Epithelial cell of esophagus (primary cell): ENCODE measurements at regions not wholly inside any gene's neighbourhood (a gene's known extent, or its start where the extent isn't known, plus 50 kb on each side); places are given as distances from the start of the nearest gene placed in this dataset.

Experiments used
- DNase-seq: peaks from one replicate; pipeline ENCODE4 v3.0.0; 2010; ENCODE audit warnings: low read depth
- H3K4me3 ChIP-seq: 2 replicates; pipeline ENCODE4 v1.5.1; 2011; ENCODE audit warnings: mild to moderate bottlenecking, low read length, control low read depth
- CTCF ChIP-seq: IDR thresholded peaks from 2 replicates; pipeline ENCODE4 v1.5.1; 2011; ENCODE audit warnings: low read depth, mild to moderate bottlenecking, low read length, control low read depth, inconsistent platforms; ENCODE audit not compliant: insufficient read depth; ENCODE audit errors: missing control alignments

- H3K4me3 ChIP-seq: no peak overlapping the region
- TF ChIP-seq CTCF: no peak
- no peak for DNase-seq
These were observed 79.4 kb upstream of the IFNE start for GRCh38 chr9:21561502-21561901.

DNA sequence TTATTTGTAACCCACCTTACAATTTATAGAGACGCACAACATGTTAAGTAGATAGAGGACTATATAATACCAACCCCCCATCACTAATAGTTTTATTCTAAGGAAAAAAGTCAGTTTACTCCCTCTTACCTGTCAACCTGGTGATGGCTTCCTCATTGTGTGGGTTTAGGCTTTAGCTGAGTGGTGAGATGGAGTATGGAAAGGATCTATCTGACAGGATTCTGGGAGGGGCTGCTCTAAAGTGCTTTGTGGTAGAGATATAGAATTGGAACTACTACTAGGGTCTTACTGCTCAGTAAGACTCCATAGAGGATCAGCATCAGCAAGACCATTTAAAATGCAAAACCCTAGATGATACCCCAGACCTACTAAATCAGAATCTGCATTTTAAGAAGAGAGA lies 82.1 kb upstream of the IFNE start:
- TF ChIP-seq CTCF: no peak
- DNase-seq: no peak
- peak overlapping the region; percentile 16 for H3K4me3 ChIP-seq

- DNase-seq: peak; percentile 81
- TF ChIP-seq CTCF: no peak
- H3K4me3 ChIP-seq: no peak overlapping the region
These were observed 83.0 kb upstream of the IFNE start for GRCh38 chr9:21565155-21565554.

DNA sequence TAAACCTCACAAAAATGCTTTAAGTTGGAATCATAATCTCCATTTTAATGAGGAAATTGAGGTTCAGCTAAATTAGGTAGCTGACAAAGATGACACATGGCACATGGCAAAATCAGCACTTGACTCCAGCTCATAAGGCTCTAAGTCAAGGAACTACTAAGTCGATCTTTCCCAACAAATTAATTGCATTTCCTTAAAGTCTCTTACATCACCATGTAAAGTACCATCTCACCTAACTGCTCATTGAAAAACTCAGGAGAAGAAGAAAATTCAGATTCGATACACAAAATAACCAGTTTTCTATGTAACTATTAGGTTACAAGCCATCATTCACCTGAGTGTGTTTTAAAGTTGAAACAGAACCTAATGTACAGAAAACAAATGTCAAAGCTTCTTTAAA lies 85.8 kb upstream of the IFNE start:
- DNase-seq: no peak
- no peak overlapping the region for H3K4me3 ChIP-seq
- no peak for TF ChIP-seq CTCF

GRCh38 chr9:21568484-21568883 lies 86.4 kb upstream of the IFNE start:
- TF ChIP-seq CTCF: no peak
- DNase-seq: no peak
- no peak overlapping the region for H3K4me3 ChIP-seq

DNA sequence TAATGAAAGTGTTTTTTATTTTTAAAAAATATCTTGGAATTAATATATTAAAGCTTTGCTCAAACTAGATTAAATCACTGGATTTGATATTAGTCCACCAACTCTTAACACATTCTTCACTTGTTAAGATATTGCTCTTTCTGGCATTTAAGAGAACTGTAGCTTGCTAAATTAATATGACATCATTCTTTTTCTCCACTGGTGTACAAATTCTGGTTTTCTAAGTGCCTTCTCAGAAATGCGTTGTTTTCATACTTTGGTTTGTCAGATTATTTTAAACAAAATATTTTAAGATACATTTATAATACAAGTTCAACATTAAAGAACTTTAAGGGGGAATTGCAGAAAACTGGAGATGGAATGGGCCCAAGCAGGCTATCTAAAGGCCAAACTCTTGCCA lies 87.6 kb upstream of the IFNE start:
- H3K4me3 ChIP-seq: no peak overlapping the region
- no peak for TF ChIP-seq CTCF
- DNase-seq: no peak

DNA sequence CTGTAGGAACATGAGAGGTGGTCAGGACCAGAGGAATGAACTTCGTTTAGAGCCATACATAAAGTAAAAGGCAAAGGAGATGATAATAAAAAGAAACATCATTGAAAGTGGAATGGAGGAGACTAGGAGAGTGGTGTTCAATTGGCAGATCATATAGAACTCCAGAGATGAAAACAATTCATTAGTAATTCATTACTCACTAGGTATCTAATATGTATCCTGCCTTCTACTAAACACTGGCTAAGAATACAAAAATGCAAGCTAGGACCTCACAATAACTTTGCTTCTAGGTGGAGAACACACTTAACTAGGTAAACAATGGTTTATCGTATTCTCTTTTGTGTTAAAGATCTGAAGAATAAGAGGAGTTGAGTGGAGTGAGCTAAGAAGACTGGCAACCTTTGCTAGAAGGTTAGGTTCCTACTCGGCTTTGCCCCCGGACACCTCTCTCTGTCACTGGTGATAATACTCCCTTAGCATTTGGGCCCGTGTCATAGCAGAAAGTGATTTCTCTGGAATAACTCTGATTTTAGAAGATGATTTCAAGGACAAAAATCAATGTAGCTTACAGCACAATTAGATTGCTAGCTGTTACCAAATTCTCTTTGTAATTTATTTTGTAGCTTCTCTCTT lies 88.6 kb upstream of the IFNE start:
- no peak for TF ChIP-seq CTCF
- H3K4me3 ChIP-seq: no peak overlapping the region
- DNase-seq: peak; percentile 53
